GM23338 (cell line): ENCODE measurements at regions not wholly inside any gene's neighbourhood (a gene's known extent, or its start where the extent isn't known, plus 50 kb on each side); places are given as distances from the start of the nearest gene placed in this dataset.

Source experiments
- ATAC-seq: fragments of 200-7000 bp; cut with Tn5 transposase; 3 replicates; pipeline ENCODE4 v1.9.1; 2020
- DNase-seq: peaks from one replicate; pipeline ENCODE4 v3.0.0-alpha.2; 2015; ENCODE audit warnings: low spot score
- H2AFZ ChIP-seq: fragments of 200-600 bp; sonication (generic); 2 replicates; pipeline ENCODE4 v1.8.0; 2016; ENCODE audit warnings: antibody characterized with exemption, mild to moderate bottlenecking, moderate library complexity
- H3F3A ChIP-seq: fragments of 200-600 bp; sonication (generic); replicated peaks from 2 replicates; pipeline ENCODE4 v1.8.0; 2017; ENCODE audit warnings: antibody characterized with exemption, mixed run types, low read depth
- H3K27ac ChIP-seq: fragments of 200-600 bp; sonication (generic); 2 replicates; pipeline ENCODE4 v1.6.1; 2016; ENCODE audit warnings: low read depth
- H3K27me3 ChIP-seq: fragments of 200-600 bp; sonication (generic); 2 replicates; pipeline ENCODE4 v1.8.0; 2016; ENCODE audit warnings: mild to moderate bottlenecking, mixed run types, moderate library complexity; ENCODE audit not compliant: insufficient read depth
- H3K36me3 ChIP-seq: fragments of 200-600 bp; sonication (generic); 2 replicates; pipeline ENCODE4 v1.8.0; 2016; ENCODE audit warnings: mild to moderate bottlenecking; ENCODE audit not compliant: insufficient read depth
- H3K4me1 ChIP-seq: fragments of 200-600 bp; sonication (generic); 2 replicates; pipeline ENCODE4 v1.8.0; 2016; ENCODE audit warnings: mild to moderate bottlenecking, moderate library complexity; ENCODE audit not compliant: insufficient read depth
- H3K4me2 ChIP-seq: fragments of 200-600 bp; sonication (generic); 2 replicates; pipeline ENCODE4 v1.7.1; 2017; ENCODE audit warnings: mixed run types
- H3K4me3 ChIP-seq: fragments of 200-600 bp; sonication (generic); 2 replicates; pipeline ENCODE4 v1.6.1; 2016; ENCODE audit warnings: mixed run types
- H3K79me2 ChIP-seq: fragments of 200-600 bp; sonication (generic); replicated peaks from 2 replicates; pipeline ENCODE4 v1.8.0; 2017; ENCODE audit warnings: mild to moderate bottlenecking; ENCODE audit not compliant: insufficient read depth
- H3K9me2 ChIP-seq: fragments of 200-600 bp; sonication (generic); 2 replicates; pipeline ENCODE4 v1.8.0; 2017; ENCODE audit not compliant: insufficient read depth
- H4K20me1 ChIP-seq: fragments of 200-600 bp; sonication (generic); replicated peaks from 2 replicates; pipeline ENCODE4 v1.8.0; 2017; ENCODE audit warnings: mild to moderate bottlenecking; ENCODE audit not compliant: insufficient read depth
- H3K27ac Mint-ChIP-seq: 2 replicates; pipeline ENCODE4 v1.8.0; 2020; ENCODE audit warnings: inconsistent platforms, mild to moderate bottlenecking, moderate library complexity, mixed read lengths
- H3K27me3 Mint-ChIP-seq: 3 replicates; pipeline ENCODE4 v1.8.0; 2022; ENCODE audit warnings: low read depth, mild to moderate bottlenecking, moderate library complexity, mixed read lengths, inconsistent platforms; ENCODE audit not compliant: insufficient read depth, poor library complexity
- H3K36me3 Mint-ChIP-seq: 3 replicates; pipeline ENCODE4 v1.8.0; 2021; ENCODE audit warnings: low read depth, mild to moderate bottlenecking, inconsistent platforms, moderate library complexity, mixed read lengths
- H3K4me1 Mint-ChIP-seq: 3 replicates; pipeline ENCODE4 v1.8.0; 2020; ENCODE audit warnings: mild to moderate bottlenecking, inconsistent platforms, mixed read lengths
- H3K4me3 Mint-ChIP-seq: 3 replicates; pipeline ENCODE4 v1.8.0; 2021; ENCODE audit warnings: moderate library complexity, mild to moderate bottlenecking, inconsistent platforms, mixed read lengths
- H3K9me3 Mint-ChIP-seq: 3 replicates; pipeline ENCODE4 v1.8.0; 2020; ENCODE audit warnings: moderate library complexity, mild to moderate bottlenecking, inconsistent platforms, mixed read lengths
- CTCF ChIP-seq, 2 experiments: fragments of 200-600 bp in 1 of 2; sonication (generic) in 1 of 2; conservative IDR thresholded peaks; 2 replicates each; pipeline versions ENCODE4 v1.5.1 to v1.6.1; 2016 to 2017; ENCODE audit warnings: antibody characterized with exemption in 2 of 2, low read depth in 2 of 2, mild to moderate bottlenecking in 2 of 2, moderate library complexity in 1 of 2
- ETS1 ChIP-seq: IDR thresholded peaks from 2 replicates; pipeline ENCODE4 v1.6.1; 2016; ENCODE audit warnings: antibody characterized with exemption
- EZH2 ChIP-seq: fragments of 200-600 bp; sonication (generic); IDR thresholded peaks from one replicate; pipeline ENCODE4 v1.8.0; 2017; ENCODE audit warnings: antibody characterized with exemption, mild to moderate bottlenecking, low read depth; ENCODE audit not compliant: unreplicated experiment
- JUNB ChIP-seq: IDR thresholded peaks from one replicate; pipeline ENCODE4 v1.6.1; 2016; ENCODE audit warnings: antibody characterized with exemption; ENCODE audit not compliant: unreplicated experiment
- REST ChIP-seq: IDR thresholded peaks from one replicate; pipeline ENCODE4 v1.6.1; 2018; ENCODE audit warnings: antibody characterized with exemption; ENCODE audit not compliant: unreplicated experiment
- STAT1 ChIP-seq: IDR thresholded peaks from one replicate; pipeline ENCODE4 v1.6.1; 2016; ENCODE audit warnings: antibody characterized with exemption; ENCODE audit not compliant: unreplicated experiment

GRCh38 chr16:80081846-80082245, 458.9 kb upstream of the DYNLRB2 start:
- Histone ChIP-seq H4K20me1 (no peaks in the 10 kb centered on the region), H3K27ac (no peak overlapping the region), H2AFZ (no peak overlapping the region), H3F3A (no peaks in the 10 kb centered on the region), H3K27me3 (no peaks in the 10 kb centered on the region), H3K79me2 (no peaks in the 10 kb centered on the region), H3K4me3 (no peak overlapping the region), H3K36me3 (no peaks in the 10 kb centered on the region), H3K9me2 (no peaks in the 10 kb centered on the region), H3K4me1 (no peaks in the 10 kb centered on the region), H3K4me2 (no peak overlapping the region)
- Mint-ChIP-seq H3K36me3 (no peaks in the 10 kb centered on the region), H3K4me1 (peaks cover 4% of the 10 kb centered on the region), H3K4me3 (no peak overlapping the region), H3K9me3 (no peaks in the 10 kb centered on the region; the same call in 2 of the 3 replicates), H3K27me3 (no peaks in the 10 kb centered on the region), H3K27ac (no peak overlapping the region)
- TF ChIP-seq CTCF (conservative IDR thresholded peaks at IDR 0.05; ENCODE audit: low read depth in 2 of 2) (no peak), EZH2 (no peak)
- no peak for DNase-seq
- ATAC-seq: no peak

- H3F3A ChIP-seq: no peaks in the 10 kb centered on the region
- DNase-seq (no peak), ATAC-seq (no peak)
- no peak overlapping the region for H3K4me3 Mint-ChIP-seq
- H3K27ac Mint-ChIP-seq: no peak overlapping the region
- peaks cover 6% of the 10 kb centered on the region for H3K4me1 Mint-ChIP-seq
- no peak overlapping the region for H3K4me2 ChIP-seq
- no peaks in the 10 kb centered on the region for H3K4me1 ChIP-seq
- no peaks in the 10 kb centered on the region for H3K36me3 ChIP-seq
- H3K36me3 Mint-ChIP-seq: no peaks in the 10 kb centered on the region
- H3K4me3 ChIP-seq: no peak overlapping the region
- no peaks in the 10 kb centered on the region for H3K9me2 ChIP-seq
- H3K27me3 Mint-ChIP-seq: no peaks in the 10 kb centered on the region
- H3K79me2 ChIP-seq: no peaks in the 10 kb centered on the region
- H3K9me3 Mint-ChIP-seq: no peaks in the 10 kb centered on the region; the same call in 2 of the 3 replicates
- no peak overlapping the region for H2AFZ ChIP-seq
- H3K27ac ChIP-seq: no peak overlapping the region
- no peaks in the 10 kb centered on the region for H4K20me1 ChIP-seq
- H3K27me3 ChIP-seq: no peaks in the 10 kb centered on the region
- TF ChIP-seq CTCF (conservative IDR thresholded peaks at IDR 0.05; ENCODE audit: low read depth in 2 of 2) (no peak), JUNB (no peak), REST (no peak), ETS1 (no peak), STAT1 (no peak)
Observed at GRCh38 chr16:80080287-80080851, 460.4 kb upstream of the DYNLRB2 start.
